ENCODE measurements at regions not wholly inside any gene's neighbourhood (a gene's known extent, or its start where the extent isn't known, plus 50 kb on each side); places are given as distances from the start of the nearest gene placed in this dataset.

DNA sequence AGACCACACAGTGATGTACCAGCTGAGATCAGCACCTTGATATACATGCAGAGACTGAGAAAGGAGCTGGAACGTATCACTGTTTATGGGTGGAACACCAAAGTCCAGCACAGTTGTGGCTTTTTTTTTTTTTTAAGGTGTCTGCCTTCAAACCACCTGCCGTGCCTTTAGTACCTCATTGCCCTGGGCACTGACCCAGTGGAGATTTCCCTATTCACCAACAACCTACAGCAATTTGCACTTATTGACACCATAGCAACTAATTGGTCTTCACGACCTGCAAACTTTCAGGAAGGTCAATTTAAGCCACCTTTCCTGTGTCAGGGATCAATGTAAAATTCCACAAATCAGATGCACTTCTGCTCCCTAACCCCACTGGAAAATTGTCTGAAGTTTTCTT is 181.6 kb upstream of the ADGRL2 start:
- Histone ChIP-seq H3K27ac (ENCODE audit: low read depth, low read length, poor library complexity, severe bottlenecking) (no peak overlapping the region), H3K4me3 (ENCODE audit: low read depth, low read length, poor library complexity, severe bottlenecking) (no peak overlapping the region), H3K27me3 (replicated peaks; ENCODE audit: insufficient read depth, low read depth, low read length, poor library complexity) (no peaks in the 10 kb centered on the region), H3K4me1 (ENCODE audit: insufficient read depth, low read length, poor library complexity, severe bottlenecking) (no peaks in the 10 kb centered on the region), H3K9me3 (ENCODE audit: low read depth, low read length, poor library complexity, severe bottlenecking) (no peaks in the 10 kb centered on the region), H3K36me3 (ENCODE audit: insufficient read depth, low read length, poor library complexity, severe bottlenecking) (no peaks in the 10 kb centered on the region)
- POLR2A ChIA-PET (ENCODE audit: low non-redundant PET): no interaction called here
- no peak for DNase-seq (ENCODE audit: low spot score)
- TF ChIP-seq, protein P1, sequence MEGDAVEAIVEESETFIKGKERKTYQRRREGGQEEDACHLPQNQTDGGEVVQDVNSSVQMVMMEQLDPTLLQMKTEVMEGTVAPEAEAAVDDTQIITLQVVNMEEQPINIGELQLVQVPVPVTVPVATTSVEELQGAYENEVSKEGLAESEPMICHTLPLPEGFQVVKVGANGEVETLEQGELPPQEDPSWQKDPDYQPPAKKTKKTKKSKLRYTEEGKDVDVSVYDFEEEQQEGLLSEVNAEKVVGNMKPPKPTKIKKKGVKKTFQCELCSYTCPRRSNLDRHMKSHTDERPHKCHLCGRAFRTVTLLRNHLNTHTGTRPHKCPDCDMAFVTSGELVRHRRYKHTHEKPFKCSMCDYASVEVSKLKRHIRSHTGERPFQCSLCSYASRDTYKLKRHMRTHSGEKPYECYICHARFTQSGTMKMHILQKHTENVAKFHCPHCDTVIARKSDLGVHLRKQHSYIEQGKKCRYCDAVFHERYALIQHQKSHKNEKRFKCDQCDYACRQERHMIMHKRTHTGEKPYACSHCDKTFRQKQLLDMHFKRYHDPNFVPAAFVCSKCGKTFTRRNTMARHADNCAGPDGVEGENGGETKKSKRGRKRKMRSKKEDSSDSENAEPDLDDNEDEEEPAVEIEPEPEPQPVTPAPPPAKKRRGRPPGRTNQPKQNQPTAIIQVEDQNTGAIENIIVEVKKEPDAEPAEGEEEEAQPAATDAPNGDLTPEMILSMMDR (conservative IDR thresholded peaks at IDR 0.05; ENCODE audit: low read depth, low read length): no peak
- no peak for TF ChIP-seq EZH2 (IDR thresholded peaks at IDR 0.05; ENCODE audit: borderline replicate concordance, low read depth, low read length, poor library complexity, severe bottlenecking)
- CTCF ChIA-PET: no interaction called here
- BruUV-seq (replicated peaks): no TSS peak
- intact Hi-C loops (cut with micrococcal nuclease; ENCODE audit: unreplicated experiment): no loop called here

DNA sequence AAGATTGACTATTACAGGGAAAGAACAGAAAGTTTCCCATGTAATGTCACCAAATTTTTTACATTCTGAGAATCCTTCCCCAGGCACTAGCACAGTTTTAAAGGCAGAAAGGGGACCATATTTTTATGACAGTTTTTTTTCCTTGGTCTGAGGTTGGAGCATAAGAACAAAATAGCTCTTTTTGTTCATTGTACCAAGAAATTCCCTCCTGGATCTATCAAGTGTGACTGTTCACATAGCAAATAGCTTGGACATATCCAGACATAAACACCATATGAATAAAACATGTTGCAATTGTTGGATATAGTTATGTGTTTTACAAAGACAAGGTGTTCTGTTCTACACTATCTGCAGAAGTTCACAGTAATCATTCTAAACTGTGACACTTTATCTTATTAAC is 182.4 kb upstream of the ADGRL2 start:
- Histone ChIP-seq H3K9me3 (ENCODE audit: low read depth, low read length, poor library complexity, severe bottlenecking) (no peaks in the 10 kb centered on the region), H3K27ac (ENCODE audit: low read depth, low read length, poor library complexity, severe bottlenecking) (no peak overlapping the region), H3K36me3 (ENCODE audit: insufficient read depth, low read length, poor library complexity, severe bottlenecking) (no peaks in the 10 kb centered on the region), H3K4me3 (ENCODE audit: low read depth, low read length, poor library complexity, severe bottlenecking) (no peak overlapping the region), H3K27me3 (replicated peaks; ENCODE audit: insufficient read depth, low read depth, low read length, poor library complexity) (no peaks in the 10 kb centered on the region), H3K4me1 (ENCODE audit: insufficient read depth, low read length, poor library complexity, severe bottlenecking) (no peaks in the 10 kb centered on the region)
- ChIA-PET CTCF (no interaction called here), POLR2A (ENCODE audit: low non-redundant PET) (no interaction called here)
- no peak for DNase-seq (ENCODE audit: low spot score)
- intact Hi-C loops (cut with micrococcal nuclease; ENCODE audit: unreplicated experiment): no loop called here
- TF ChIP-seq, protein P1 (conservative IDR thresholded peaks at IDR 0.05; ENCODE audit: low read depth, low read length): no peak
- no peak for TF ChIP-seq EZH2 (IDR thresholded peaks at IDR 0.05; ENCODE audit: borderline replicate concordance, low read depth, low read length, poor library complexity, severe bottlenecking)
- BruUV-seq (replicated peaks): no TSS peak

DNA sequence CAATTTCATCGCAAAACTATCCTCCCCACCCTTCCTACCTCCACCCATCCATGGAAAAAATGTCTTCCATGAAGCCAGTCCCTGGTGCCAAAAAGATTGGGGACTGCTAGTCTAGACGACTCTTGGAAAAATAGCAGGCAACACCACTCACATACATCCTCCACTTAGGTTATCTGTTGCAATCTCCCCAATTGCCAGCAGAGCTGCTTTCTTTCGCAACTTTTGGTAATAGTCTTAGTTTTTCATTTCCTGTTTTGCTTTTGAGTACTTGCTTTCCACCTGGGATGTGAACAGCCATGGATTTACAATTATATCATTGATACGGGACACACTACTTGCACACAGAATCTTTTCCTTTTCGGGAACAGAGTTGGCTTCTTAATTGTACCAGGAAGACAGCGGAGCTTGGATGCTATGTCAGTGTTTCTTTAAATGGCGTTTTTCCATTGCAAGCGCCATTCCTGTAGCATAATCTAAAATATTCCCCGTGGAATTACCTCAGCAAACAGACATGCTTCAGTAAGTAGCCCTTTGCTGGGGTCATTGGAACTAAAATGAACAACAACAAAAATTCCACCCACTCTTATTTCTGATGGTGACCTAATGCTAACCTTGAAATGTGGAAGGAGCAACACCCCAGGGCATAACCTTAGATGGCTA is 183.3 kb upstream of the ADGRL2 start:
- H3K4me3 ChIP-seq (ENCODE audit: low read depth, low read length, poor library complexity, severe bottlenecking): no peak overlapping the region
- CTCF ChIA-PET: no interaction called here
- BruUV-seq (replicated peaks): no TSS peak
- intact Hi-C loops (cut with micrococcal nuclease; ENCODE audit: unreplicated experiment): no loop called here
- H3K4me1 ChIP-seq (ENCODE audit: insufficient read depth, low read length, poor library complexity, severe bottlenecking): no peaks in the 10 kb centered on the region
- no peaks in the 10 kb centered on the region for H3K27me3 ChIP-seq (replicated peaks; ENCODE audit: insufficient read depth, low read depth, low read length, poor library complexity)
- H3K27ac ChIP-seq (ENCODE audit: low read depth, low read length, poor library complexity, severe bottlenecking): no peak overlapping the region
- POLR2A ChIA-PET (ENCODE audit: low non-redundant PET): no interaction called here
- no peaks in the 10 kb centered on the region for H3K9me3 ChIP-seq (ENCODE audit: low read depth, low read length, poor library complexity, severe bottlenecking)
- TF ChIP-seq, protein P1 (conservative IDR thresholded peaks at IDR 0.05; ENCODE audit: low read depth, low read length): no peak
- no peak for TF ChIP-seq EZH2 (IDR thresholded peaks at IDR 0.05; ENCODE audit: borderline replicate concordance, low read depth, low read length, poor library complexity, severe bottlenecking)
- H3K36me3 ChIP-seq (ENCODE audit: insufficient read depth, low read length, poor library complexity, severe bottlenecking): no peaks in the 10 kb centered on the region
- peak; percentile 22 for DNase-seq (ENCODE audit: low spot score)

Measured in A673 (cell line).